C4-2B (cell line): ENCODE measurements at regions not wholly inside any gene's neighbourhood (a gene's known extent, or its start where the extent isn't known, plus 50 kb on each side); places are given as distances from the start of the nearest gene placed in this dataset.

Experiments used
- H3K27ac ChIP-seq: fragments of 450-650 bp; 2 replicates; pipeline ENCODE4 v1.5.1; 2017
- CTCF ChIP-seq: fragments of 450-650 bp; conservative IDR thresholded peaks from 2 replicates; pipeline ENCODE4 v1.5.1; 2017; ENCODE audit warnings: mild to moderate bottlenecking
- ZFX ChIP-seq: fragments of 450-650 bp; IDR thresholded peaks from 2 replicates; pipeline ENCODE4 v1.6.1; 2017

GRCh38 chr19:28949535-28949934 lies 263.4 kb downstream of the UQCRFS1 start:
- TF ChIP-seq CTCF (no peak), ZFX (no peak)
- no peak overlapping the region for H3K27ac ChIP-seq

- TF ChIP-seq CTCF (no peak), ZFX (no peak)
- no peak overlapping the region for H3K27ac ChIP-seq
Observed at GRCh38 chr19:28949027-28949426, 263.9 kb downstream of the UQCRFS1 start.

GRCh38 chr19:28948566-28948965 lies 264.4 kb downstream of the UQCRFS1 start:
- no peak for TF ChIP-seq CTCF
- no peak for TF ChIP-seq ZFX

GRCh38 chr19:28948026-28948425 lies 264.9 kb downstream of the UQCRFS1 start:
- no peak overlapping the region for H3K27ac ChIP-seq
- TF ChIP-seq CTCF: no peak
- no peak for TF ChIP-seq ZFX

More at GRCh38 chr19:28948566-28948965, 264.4 kb downstream of the UQCRFS1 start:
- no peak overlapping the region for H3K27ac ChIP-seq

GRCh38 chr19:28943651-28944050 lies 269.3 kb downstream of the UQCRFS1 start:
- TF ChIP-seq CTCF (peak; percentile 25), ZFX (no peak)
- H3K27ac ChIP-seq: no peak overlapping the region

GRCh38 chr19:28941833-28942232 lies 271.1 kb downstream of the UQCRFS1 start:
- H3K27ac ChIP-seq: no peak overlapping the region
- TF ChIP-seq ZFX (no peak), CTCF (no peak)

- TF ChIP-seq ZFX (no peak), CTCF (no peak)
- no peak overlapping the region for H3K27ac ChIP-seq
Observed at GRCh38 chr19:28940751-28941500, 272.0 kb downstream of the UQCRFS1 start.
